ENCODE measurements at regions not wholly inside any gene's neighbourhood (a gene's known extent, or its start where the extent isn't known, plus 50 kb on each side); places are given as distances from the start of the nearest gene placed in this dataset.

- Histone ChIP-seq H3K27me3 (ENCODE audit: control insufficient read depth in 1 of 2, insufficient read depth in 2 of 2, low read length in 2 of 2) (peaks cover 0 to 6% of the 10 kb centered on the region in 2 donors), H3K4me3 (ENCODE audit: low read length in 2 of 2) (no peak overlapping the region), H3K36me3 (ENCODE audit: control insufficient read depth in 2 of 2, insufficient read depth in 2 of 2, low read length in 2 of 2) (no peaks in the 10 kb centered on the region)
These were observed 53.6 kb upstream of the DYNC1I1 start for GRCh38 chr7:95718577-95719410.

GRCh38 chr7:95716357-95717122, 55.8 kb upstream of the DYNC1I1 start:
- no peaks in the 10 kb centered on the region for H3K4me1 ChIP-seq (ENCODE audit: control insufficient read depth, insufficient read depth, low read length)
- H3K9me3 ChIP-seq (ENCODE audit: control insufficient read depth in 2 of 2, low read length in 2 of 2) = no peaks in the 10 kb centered on the region
- no peak overlapping the region for H3K27ac ChIP-seq (ENCODE audit: low read length)
- no peak overlapping the region for H3K9ac ChIP-seq (ENCODE audit: low read length in 2 of 2)
- H3K27me3 ChIP-seq (ENCODE audit: control insufficient read depth in 1 of 2, insufficient read depth in 2 of 2, low read length in 2 of 2) = peaks cover 0 to 3% of the 10 kb centered on the region in 2 donors
- H3K36me3 ChIP-seq (ENCODE audit: control insufficient read depth in 2 of 2, insufficient read depth in 2 of 2, low read length in 2 of 2) = no peaks in the 10 kb centered on the region
- no peak overlapping the region for H3K4me3 ChIP-seq (ENCODE audit: low read length in 2 of 2)

More at GRCh38 chr7:95718577-95719410, 53.6 kb upstream of the DYNC1I1 start:
- Histone ChIP-seq H3K27ac (ENCODE audit: low read length) (no peak overlapping the region), H3K4me1 (ENCODE audit: control insufficient read depth, insufficient read depth, low read length) (no peaks in the 10 kb centered on the region), H3K9me3 (ENCODE audit: control insufficient read depth in 2 of 2, low read length in 2 of 2) (no peaks in the 10 kb centered on the region), H3K9ac (ENCODE audit: low read length in 2 of 2) (no peak overlapping the region)

GRCh38 chr7:95715274-95715673, 57.1 kb upstream of the DYNC1I1 start:
- Histone ChIP-seq H3K9me3 (ENCODE audit: control insufficient read depth in 2 of 2, low read length in 2 of 2) (no peaks in the 10 kb centered on the region), H3K4me3 (ENCODE audit: low read length in 2 of 2) (no peak overlapping the region), H3K27ac (ENCODE audit: low read length) (no peak overlapping the region), H3K36me3 (ENCODE audit: control insufficient read depth in 2 of 2, insufficient read depth in 2 of 2, low read length in 2 of 2) (no peaks in the 10 kb centered on the region), H3K27me3 (ENCODE audit: control insufficient read depth in 1 of 2, insufficient read depth in 2 of 2, low read length in 2 of 2) (peaks cover 0 to 1% of the 10 kb centered on the region in 2 donors), H3K4me1 (ENCODE audit: control insufficient read depth, insufficient read depth, low read length) (no peaks in the 10 kb centered on the region), H3K9ac (ENCODE audit: low read length in 2 of 2) (no peak overlapping the region)

DNA sequence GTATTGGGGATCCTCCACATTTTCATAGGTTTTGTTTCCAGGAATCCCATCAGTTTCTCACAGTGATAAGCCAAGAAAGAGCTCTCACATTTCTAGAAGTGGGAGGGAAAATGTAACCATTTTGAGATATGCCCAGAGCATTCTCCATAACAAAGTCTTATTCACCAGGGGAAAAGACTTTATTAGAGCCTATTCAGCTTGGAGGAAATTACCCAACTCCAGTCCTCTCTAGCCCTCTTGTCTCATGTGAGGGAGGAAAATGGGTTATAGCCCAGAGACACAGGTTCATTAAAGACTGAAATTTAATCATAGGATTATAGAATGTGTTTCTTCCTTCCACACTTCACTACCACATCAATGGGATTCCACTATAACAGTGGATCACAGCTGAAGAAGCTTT, 61.6 kb upstream of the DYNC1I1 start:
- no peaks in the 10 kb centered on the region for H3K4me1 ChIP-seq (ENCODE audit: control insufficient read depth, insufficient read depth, low read length)
- H3K4me3 ChIP-seq (ENCODE audit: low read length in 2 of 2) = no peak overlapping the region
- no peaks in the 10 kb centered on the region for H3K36me3 ChIP-seq (ENCODE audit: control insufficient read depth in 2 of 2, insufficient read depth in 2 of 2, low read length in 2 of 2)
- H3K27me3 ChIP-seq (ENCODE audit: control insufficient read depth in 1 of 2, insufficient read depth in 2 of 2, low read length in 2 of 2) = peaks cover 0 to 2% of the 10 kb centered on the region in 2 donors
- no peak overlapping the region for H3K9ac ChIP-seq (ENCODE audit: low read length in 2 of 2)
- H3K27ac ChIP-seq (ENCODE audit: low read length) = no peak overlapping the region
- H3K9me3 ChIP-seq (ENCODE audit: control insufficient read depth in 2 of 2, low read length in 2 of 2) = no peaks in the 10 kb centered on the region

DNA sequence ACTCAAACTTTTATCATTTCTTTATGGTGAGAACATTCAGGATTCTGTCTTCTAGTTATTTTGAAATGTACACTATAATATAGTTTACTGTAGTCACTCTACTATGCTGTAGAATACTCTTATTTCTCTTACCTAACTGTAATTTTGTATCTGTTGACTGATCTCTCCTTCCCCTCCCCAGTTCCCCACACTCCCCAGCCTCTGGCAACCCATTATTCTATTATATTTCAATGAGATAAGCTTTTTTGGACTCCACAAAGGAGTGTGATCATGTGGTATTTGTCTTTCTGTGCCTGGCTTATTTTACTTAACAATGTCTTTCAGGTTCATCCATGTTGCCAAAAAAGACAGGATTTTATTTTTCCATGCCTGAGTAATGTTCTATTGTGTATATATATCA, 71.4 kb upstream of the DYNC1I1 start:
- H3K4me3 ChIP-seq (ENCODE audit: low read length in 2 of 2) = no peak overlapping the region
- no peaks in the 10 kb centered on the region for H3K27me3 ChIP-seq (ENCODE audit: control insufficient read depth in 1 of 2, insufficient read depth in 2 of 2, low read length in 2 of 2)
- H3K4me1 ChIP-seq (ENCODE audit: control insufficient read depth, insufficient read depth, low read length) = no peaks in the 10 kb centered on the region
- H3K9ac ChIP-seq (ENCODE audit: low read length in 2 of 2) = no peak overlapping the region
- H3K9me3 ChIP-seq (ENCODE audit: control insufficient read depth in 2 of 2, low read length in 2 of 2) = no peaks in the 10 kb centered on the region
- H3K27ac ChIP-seq (ENCODE audit: low read length) = no peak overlapping the region
- H3K36me3 ChIP-seq (ENCODE audit: control insufficient read depth in 2 of 2, insufficient read depth in 2 of 2, low read length in 2 of 2) = no peaks in the 10 kb centered on the region

DNA sequence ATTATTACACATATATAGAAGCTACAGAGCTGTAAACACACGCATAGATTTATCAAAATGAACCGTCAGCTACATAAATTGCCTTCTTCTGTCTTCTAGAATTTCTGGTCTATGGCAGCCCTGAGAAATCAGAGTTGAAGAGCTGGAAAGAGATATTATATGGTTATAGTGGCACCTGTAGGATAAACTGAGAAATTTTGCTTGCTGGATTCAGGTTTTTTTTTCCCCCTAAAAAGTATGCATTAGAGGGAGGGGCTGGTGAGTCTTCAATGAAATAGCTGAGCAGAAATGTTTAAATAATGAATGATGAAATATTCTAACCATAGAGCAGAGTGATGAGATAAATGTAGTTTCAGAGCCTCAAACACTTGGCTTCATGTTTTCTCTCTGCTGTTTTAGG, 78.0 kb upstream of the DYNC1I1 start:
- H3K36me3 ChIP-seq (ENCODE audit: control insufficient read depth in 2 of 2, insufficient read depth in 2 of 2, low read length in 2 of 2) = no peaks in the 10 kb centered on the region
- no peaks in the 10 kb centered on the region for H3K4me1 ChIP-seq (ENCODE audit: control insufficient read depth, insufficient read depth, low read length)
- H3K9ac ChIP-seq (ENCODE audit: low read length in 2 of 2) = no peak overlapping the region
- no peaks in the 10 kb centered on the region for H3K27me3 ChIP-seq (ENCODE audit: control insufficient read depth in 1 of 2, insufficient read depth in 2 of 2, low read length in 2 of 2)
- no peak overlapping the region for H3K4me3 ChIP-seq (ENCODE audit: low read length in 2 of 2)
- no peak overlapping the region for H3K27ac ChIP-seq (ENCODE audit: low read length)
- H3K9me3 ChIP-seq (ENCODE audit: control insufficient read depth in 2 of 2, low read length in 2 of 2) = no peaks in the 10 kb centered on the region

GRCh38 chr7:95693551-95694333, 78.6 kb upstream of the DYNC1I1 start:
- Histone ChIP-seq H3K27me3 (ENCODE audit: control insufficient read depth in 1 of 2, insufficient read depth in 2 of 2, low read length in 2 of 2) (no peaks in the 10 kb centered on the region), H3K9me3 (ENCODE audit: control insufficient read depth in 2 of 2, low read length in 2 of 2) (no peaks in the 10 kb centered on the region), H3K9ac (ENCODE audit: low read length in 2 of 2) (no peak overlapping the region)

DNA sequence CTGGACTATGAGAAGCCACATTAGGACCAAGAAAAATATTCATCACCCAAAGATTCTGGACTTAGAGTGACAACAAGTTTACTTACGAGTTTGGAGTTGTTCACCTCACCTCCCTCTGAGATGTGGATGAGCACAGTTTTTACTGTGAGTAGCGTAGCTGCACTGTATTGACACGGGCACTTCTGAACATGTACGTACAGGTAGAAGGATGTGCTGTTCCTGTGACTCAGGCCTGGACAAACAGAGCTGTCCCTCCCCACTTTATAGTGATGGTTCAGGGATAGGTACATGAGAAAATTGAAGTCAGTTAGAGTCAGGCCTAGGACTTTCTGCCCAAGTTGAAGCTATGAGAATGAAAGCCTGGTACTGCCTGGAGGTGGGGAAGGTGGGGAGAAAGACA, 80.9 kb upstream of the DYNC1I1 start:
- H3K9me3 ChIP-seq (ENCODE audit: control insufficient read depth in 2 of 2, low read length in 2 of 2) = no peaks in the 10 kb centered on the region
- no peak overlapping the region for H3K9ac ChIP-seq (ENCODE audit: low read length in 2 of 2)
- no peaks in the 10 kb centered on the region for H3K27me3 ChIP-seq (ENCODE audit: control insufficient read depth in 1 of 2, insufficient read depth in 2 of 2, low read length in 2 of 2)
- H3K4me3 ChIP-seq (ENCODE audit: low read length in 2 of 2) = no peak overlapping the region
- H3K27ac ChIP-seq (ENCODE audit: low read length) = no peak overlapping the region
- no peaks in the 10 kb centered on the region for H3K4me1 ChIP-seq (ENCODE audit: control insufficient read depth, insufficient read depth, low read length)
- no peaks in the 10 kb centered on the region for H3K36me3 ChIP-seq (ENCODE audit: control insufficient read depth in 2 of 2, insufficient read depth in 2 of 2, low read length in 2 of 2)

More at GRCh38 chr7:95693551-95694333, 78.6 kb upstream of the DYNC1I1 start:
- Histone ChIP-seq H3K4me3 (ENCODE audit: low read length in 2 of 2) (no peak overlapping the region), H3K27ac (ENCODE audit: low read length) (no peak overlapping the region), H3K36me3 (ENCODE audit: control insufficient read depth in 2 of 2, insufficient read depth in 2 of 2, low read length in 2 of 2) (no peaks in the 10 kb centered on the region), H3K4me1 (ENCODE audit: control insufficient read depth, insufficient read depth, low read length) (no peaks in the 10 kb centered on the region)

DNA sequence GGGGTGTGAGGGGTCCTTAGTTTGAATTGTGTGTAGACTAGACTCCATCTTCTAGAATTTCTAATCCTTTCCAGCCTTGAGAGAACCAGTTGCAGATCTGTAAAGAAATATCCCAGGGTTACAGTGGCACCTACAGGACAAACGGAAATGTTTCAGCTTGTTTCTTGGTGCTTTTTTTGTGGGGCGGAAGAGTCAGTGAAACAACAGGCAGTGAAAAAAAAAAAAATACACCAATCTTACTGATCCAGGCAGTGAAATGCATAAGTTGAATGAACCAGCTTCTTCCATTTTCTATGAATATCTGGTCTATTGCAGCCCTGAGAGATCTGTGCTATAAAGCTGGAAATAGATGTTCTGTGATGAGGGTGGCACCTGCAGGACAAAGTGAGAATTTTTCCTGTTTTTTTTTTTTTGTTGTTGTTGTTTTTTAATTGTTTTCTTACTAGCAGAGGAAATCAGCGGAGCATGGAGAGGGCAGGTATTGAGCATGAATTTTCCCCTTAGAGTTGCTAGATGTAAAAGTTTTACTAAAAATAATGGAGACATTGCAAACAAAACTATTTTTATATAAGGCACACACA, 81.9 kb upstream of the DYNC1I1 start:
- H3K4me3 ChIP-seq (ENCODE audit: low read length in 2 of 2) = peak overlapping the region in 1 of 2 donors; percentile 33
- no peaks in the 10 kb centered on the region for H3K36me3 ChIP-seq (ENCODE audit: control insufficient read depth in 2 of 2, insufficient read depth in 2 of 2, low read length in 2 of 2)
- no peaks in the 10 kb centered on the region for H3K9me3 ChIP-seq (ENCODE audit: control insufficient read depth in 2 of 2, low read length in 2 of 2)
- H3K27me3 ChIP-seq (ENCODE audit: control insufficient read depth in 1 of 2, insufficient read depth in 2 of 2, low read length in 2 of 2) = no peaks in the 10 kb centered on the region
- H3K4me1 ChIP-seq (ENCODE audit: control insufficient read depth, insufficient read depth, low read length) = no peaks in the 10 kb centered on the region
- H3K9ac ChIP-seq (ENCODE audit: low read length in 2 of 2) = no peak overlapping the region
- no peak overlapping the region for H3K27ac ChIP-seq (ENCODE audit: low read length)

DNA sequence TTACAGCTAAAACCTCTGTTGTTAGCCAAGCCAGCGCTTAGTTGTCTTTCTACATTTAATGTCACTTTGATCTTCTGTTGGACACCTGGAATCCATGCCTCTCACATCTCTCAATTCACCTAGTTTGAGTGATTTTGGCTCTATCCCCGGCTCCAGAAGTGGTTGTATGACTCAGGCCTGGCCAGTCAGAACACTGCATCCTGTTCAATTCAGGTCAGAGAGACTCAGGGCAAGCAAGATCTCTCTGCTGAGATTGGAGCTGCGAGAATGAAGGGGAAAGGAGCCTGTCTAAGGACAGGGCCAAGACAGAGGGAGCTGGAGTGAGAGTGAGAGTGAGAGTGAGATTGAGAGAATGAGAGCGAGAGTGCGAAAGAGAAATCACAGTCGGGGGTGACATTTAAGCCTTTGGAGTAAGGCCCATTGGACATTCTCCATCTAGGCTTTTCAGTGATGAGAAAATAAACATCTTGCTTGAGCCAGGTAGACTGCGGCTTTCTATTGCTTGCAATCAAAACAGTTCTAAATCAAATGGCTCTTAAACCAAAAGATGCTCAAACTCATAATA, 83.3 kb upstream of the DYNC1I1 start:
- H3K27me3 ChIP-seq (ENCODE audit: control insufficient read depth in 1 of 2, insufficient read depth in 2 of 2, low read length in 2 of 2) = no peaks in the 10 kb centered on the region
- no peaks in the 10 kb centered on the region for H3K36me3 ChIP-seq (ENCODE audit: control insufficient read depth in 2 of 2, insufficient read depth in 2 of 2, low read length in 2 of 2)
- H3K9me3 ChIP-seq (ENCODE audit: control insufficient read depth in 2 of 2, low read length in 2 of 2) = no peaks in the 10 kb centered on the region
- H3K27ac ChIP-seq (ENCODE audit: low read length) = no peak overlapping the region
- no peak overlapping the region for H3K9ac ChIP-seq (ENCODE audit: low read length in 2 of 2)
- no peak overlapping the region for H3K4me3 ChIP-seq (ENCODE audit: low read length in 2 of 2)
- H3K4me1 ChIP-seq (ENCODE audit: control insufficient read depth, insufficient read depth, low read length) = no peaks in the 10 kb centered on the region
